ENCODE measurements at regions not wholly inside any gene's neighbourhood (a gene's known extent, or its start where the extent isn't known, plus 50 kb on each side); places are given as distances from the start of the nearest gene placed in this dataset.

GRCh38 chr15:39299486-39300267 is 281.2 kb upstream of the THBS1 start:
- Histone ChIP-seq H3K9me3 (replicated peaks; ENCODE audit: low read length) (no peaks in the 10 kb centered on the region), H3K27me3 (ENCODE audit: control insufficient read depth, insufficient read depth, low read length) (no peaks in the 10 kb centered on the region), H3K36me3 (ENCODE audit: insufficient read depth, low read length) (no peaks in the 10 kb centered on the region), H3K4me1 (ENCODE audit: control insufficient read depth, insufficient read depth, low read length) (peaks cover 55% of the 10 kb centered on the region), H3K4me2 (ENCODE audit: low read length) (peak overlapping the region; percentile 24), H3K4me3 (ENCODE audit: low read length) (peak overlapping the region; percentile 1), H3K9ac (ENCODE audit: low read depth, low read length) (peak overlapping the region; percentile 84)

GRCh38 chr15:39300451-39301153 is 280.3 kb upstream of the THBS1 start:
- Histone ChIP-seq H3K36me3 (ENCODE audit: insufficient read depth, low read length) (no peaks in the 10 kb centered on the region), H3K9ac (ENCODE audit: low read depth, low read length) (peak overlapping the region; percentile 84), H3K27me3 (ENCODE audit: control insufficient read depth, insufficient read depth, low read length) (no peaks in the 10 kb centered on the region), H3K9me3 (replicated peaks; ENCODE audit: low read length) (no peaks in the 10 kb centered on the region), H3K4me1 (ENCODE audit: control insufficient read depth, insufficient read depth, low read length) (peaks cover 55% of the 10 kb centered on the region), H3K4me3 (ENCODE audit: low read length) (no peak overlapping the region), H3K4me2 (ENCODE audit: low read length) (peak overlapping the region; percentile 55)

GRCh38 chr15:39301589-39301999 is 279.3 kb upstream of the THBS1 start:
- H3K4me1 ChIP-seq (ENCODE audit: control insufficient read depth, insufficient read depth, low read length), result peaks cover 55% of the 10 kb centered on the region
- H3K9me3 ChIP-seq (replicated peaks; ENCODE audit: low read length), result no peaks in the 10 kb centered on the region
- H3K36me3 ChIP-seq (ENCODE audit: insufficient read depth, low read length), result no peaks in the 10 kb centered on the region
- H3K4me2 ChIP-seq (ENCODE audit: low read length), result peak overlapping the region; percentile 55
- H3K27me3 ChIP-seq (ENCODE audit: control insufficient read depth, insufficient read depth, low read length), result no peaks in the 10 kb centered on the region
- H3K4me3 ChIP-seq (ENCODE audit: low read length), result peak overlapping the region; percentile 14
- peak overlapping the region; percentile 84 for H3K9ac ChIP-seq (ENCODE audit: low read depth, low read length)

DNA sequence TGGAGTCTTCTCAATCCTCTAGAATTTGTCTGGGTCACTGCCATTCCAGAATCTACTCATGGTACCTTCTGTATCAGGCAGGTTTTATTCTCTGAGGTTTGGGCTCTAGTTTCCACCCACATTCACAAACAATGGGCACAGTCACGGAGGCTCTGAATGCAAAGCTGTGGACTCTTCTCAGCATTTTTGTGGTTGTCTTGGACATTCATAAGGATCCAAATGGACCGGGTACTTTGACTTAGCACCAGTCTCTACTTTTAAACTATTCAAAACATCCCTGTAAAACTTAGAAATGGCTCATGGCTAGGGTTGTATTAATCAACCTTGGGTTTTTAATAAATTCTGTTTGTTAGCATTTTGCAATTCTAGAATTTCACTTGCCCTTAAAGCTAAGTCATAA is 277.9 kb upstream of the THBS1 start:
- H3K27me3 ChIP-seq (ENCODE audit: control insufficient read depth, insufficient read depth, low read length), result no peaks in the 10 kb centered on the region
- H3K9ac ChIP-seq (ENCODE audit: low read depth, low read length), result peak overlapping the region; percentile 52
- H3K4me3 ChIP-seq (ENCODE audit: low read length), result no peak overlapping the region
- no peaks in the 10 kb centered on the region for H3K9me3 ChIP-seq (replicated peaks; ENCODE audit: low read length)
- H3K4me2 ChIP-seq (ENCODE audit: low read length), result no peak overlapping the region
- peaks cover 55% of the 10 kb centered on the region for H3K4me1 ChIP-seq (ENCODE audit: control insufficient read depth, insufficient read depth, low read length)
- no peaks in the 10 kb centered on the region for H3K36me3 ChIP-seq (ENCODE audit: insufficient read depth, low read length)

- Histone ChIP-seq H3K36me3 (ENCODE audit: insufficient read depth, low read length) (no peaks in the 10 kb centered on the region), H3K4me1 (ENCODE audit: control insufficient read depth, insufficient read depth, low read length) (peaks cover 45% of the 10 kb centered on the region), H3K4me2 (ENCODE audit: low read length) (no peak overlapping the region), H3K9me3 (replicated peaks; ENCODE audit: low read length) (no peaks in the 10 kb centered on the region), H3K27me3 (ENCODE audit: control insufficient read depth, insufficient read depth, low read length) (no peaks in the 10 kb centered on the region), H3K9ac (ENCODE audit: low read depth, low read length) (no peak overlapping the region), H3K4me3 (ENCODE audit: low read length) (no peak overlapping the region)
These were observed 276.6 kb upstream of the THBS1 start for GRCh38 chr15:39304201-39304841.

DNA sequence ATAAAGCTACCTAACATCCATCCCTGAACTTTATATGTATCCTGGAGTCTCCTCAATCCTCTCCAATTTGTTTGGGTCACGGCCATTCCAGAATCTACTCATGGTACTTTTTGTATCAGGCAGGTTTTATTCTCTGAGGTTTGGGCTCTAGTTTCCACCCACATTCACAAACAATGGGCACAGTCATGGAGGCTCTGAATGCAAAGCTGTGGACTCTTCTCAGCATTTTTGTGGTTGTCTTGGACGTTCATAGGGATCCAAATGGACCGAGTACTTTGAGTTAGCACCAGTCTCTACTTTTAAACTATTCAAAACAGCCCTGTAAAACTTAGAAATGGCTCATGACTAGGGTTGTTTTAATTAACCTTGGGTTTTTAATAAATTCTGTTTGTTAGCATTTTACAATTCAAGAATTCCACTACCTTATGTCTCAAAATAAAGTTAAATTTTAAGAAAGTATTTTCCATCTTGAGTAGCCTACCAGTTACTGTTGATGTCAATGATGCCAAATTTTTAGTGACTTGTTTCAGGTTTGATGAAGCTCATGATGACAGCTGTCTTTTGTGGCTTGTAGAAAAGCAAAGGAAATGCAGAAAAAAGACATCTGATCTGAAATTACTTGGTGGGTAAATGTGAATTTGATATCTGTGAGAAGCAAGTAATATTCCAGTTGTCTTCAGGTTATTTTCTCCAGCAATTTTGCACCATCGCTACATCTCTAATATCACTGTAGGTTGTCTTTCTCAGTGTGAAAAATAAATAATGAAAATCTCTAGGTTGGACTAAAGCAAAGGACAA is 275.7 kb upstream of the THBS1 start:
- no peak overlapping the region for H3K4me2 ChIP-seq (ENCODE audit: low read length)
- no peaks in the 10 kb centered on the region for H3K27me3 ChIP-seq (ENCODE audit: control insufficient read depth, insufficient read depth, low read length)
- H3K9me3 ChIP-seq (replicated peaks; ENCODE audit: low read length), result no peaks in the 10 kb centered on the region
- no peaks in the 10 kb centered on the region for H3K36me3 ChIP-seq (ENCODE audit: insufficient read depth, low read length)
- no peak overlapping the region for H3K9ac ChIP-seq (ENCODE audit: low read depth, low read length)
- H3K4me1 ChIP-seq (ENCODE audit: control insufficient read depth, insufficient read depth, low read length), result peaks cover 37% of the 10 kb centered on the region
- H3K4me3 ChIP-seq (ENCODE audit: low read length), result no peak overlapping the region

DNA sequence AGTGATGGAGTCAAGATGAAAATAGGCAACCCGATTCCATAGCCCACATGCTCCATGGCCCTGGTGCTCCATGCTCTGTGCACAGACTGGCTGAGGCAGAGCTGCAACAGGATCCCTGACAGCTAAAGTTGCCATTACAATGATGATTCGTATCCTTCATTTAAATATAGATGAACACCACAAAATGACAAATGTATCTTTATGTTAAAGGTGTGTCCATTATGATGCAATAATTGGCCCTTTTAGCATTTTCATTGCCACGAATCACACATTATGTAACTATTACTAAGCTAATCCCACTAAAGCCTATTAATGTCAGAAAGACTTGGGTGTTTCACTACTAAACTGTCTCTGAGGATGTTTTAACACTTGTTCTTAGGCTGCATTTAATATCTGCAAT is 270.2 kb upstream of the THBS1 start:
- Histone ChIP-seq H3K4me2 (ENCODE audit: low read length) (no peak overlapping the region), H3K27me3 (ENCODE audit: control insufficient read depth, insufficient read depth, low read length) (no peaks in the 10 kb centered on the region), H3K36me3 (ENCODE audit: insufficient read depth, low read length) (no peaks in the 10 kb centered on the region), H3K9me3 (replicated peaks; ENCODE audit: low read length) (no peaks in the 10 kb centered on the region), H3K9ac (ENCODE audit: low read depth, low read length) (no peak overlapping the region), H3K4me1 (ENCODE audit: control insufficient read depth, insufficient read depth, low read length) (peaks cover 6% of the 10 kb centered on the region), H3K4me3 (ENCODE audit: low read length) (no peak overlapping the region)

GRCh38 chr15:39312984-39313383 is 267.9 kb upstream of the THBS1 start:
- Histone ChIP-seq H3K4me1 (ENCODE audit: control insufficient read depth, insufficient read depth, low read length) (peaks cover 6% of the 10 kb centered on the region), H3K9ac (ENCODE audit: low read depth, low read length) (no peak overlapping the region), H3K4me2 (ENCODE audit: low read length) (no peak overlapping the region), H3K36me3 (ENCODE audit: insufficient read depth, low read length) (no peaks in the 10 kb centered on the region), H3K9me3 (replicated peaks; ENCODE audit: low read length) (no peaks in the 10 kb centered on the region), H3K27me3 (ENCODE audit: control insufficient read depth, insufficient read depth, low read length) (no peaks in the 10 kb centered on the region), H3K4me3 (ENCODE audit: low read length) (no peak overlapping the region)

GRCh38 chr15:39313467-39313866 is 267.4 kb upstream of the THBS1 start:
- H3K36me3 ChIP-seq (ENCODE audit: insufficient read depth, low read length), result no peaks in the 10 kb centered on the region
- no peak overlapping the region for H3K4me3 ChIP-seq (ENCODE audit: low read length)
- H3K4me1 ChIP-seq (ENCODE audit: control insufficient read depth, insufficient read depth, low read length), result peaks cover 6% of the 10 kb centered on the region
- no peak overlapping the region for H3K4me2 ChIP-seq (ENCODE audit: low read length)
- H3K9me3 ChIP-seq (replicated peaks; ENCODE audit: low read length), result no peaks in the 10 kb centered on the region
- no peaks in the 10 kb centered on the region for H3K27me3 ChIP-seq (ENCODE audit: control insufficient read depth, insufficient read depth, low read length)
- H3K9ac ChIP-seq (ENCODE audit: low read depth, low read length), result no peak overlapping the region

- H3K9ac ChIP-seq (ENCODE audit: low read depth, low read length), result no peak overlapping the region
- H3K4me3 ChIP-seq (ENCODE audit: low read length), result no peak overlapping the region
- no peaks in the 10 kb centered on the region for H3K36me3 ChIP-seq (ENCODE audit: insufficient read depth, low read length)
- H3K27me3 ChIP-seq (ENCODE audit: control insufficient read depth, insufficient read depth, low read length), result no peaks in the 10 kb centered on the region
- H3K9me3 ChIP-seq (replicated peaks; ENCODE audit: low read length), result no peaks in the 10 kb centered on the region
- peaks cover 6% of the 10 kb centered on the region for H3K4me1 ChIP-seq (ENCODE audit: control insufficient read depth, insufficient read depth, low read length)
- H3K4me2 ChIP-seq (ENCODE audit: low read length), result no peak overlapping the region
These were observed 267.0 kb upstream of the THBS1 start for GRCh38 chr15:39313881-39314280.

DNA sequence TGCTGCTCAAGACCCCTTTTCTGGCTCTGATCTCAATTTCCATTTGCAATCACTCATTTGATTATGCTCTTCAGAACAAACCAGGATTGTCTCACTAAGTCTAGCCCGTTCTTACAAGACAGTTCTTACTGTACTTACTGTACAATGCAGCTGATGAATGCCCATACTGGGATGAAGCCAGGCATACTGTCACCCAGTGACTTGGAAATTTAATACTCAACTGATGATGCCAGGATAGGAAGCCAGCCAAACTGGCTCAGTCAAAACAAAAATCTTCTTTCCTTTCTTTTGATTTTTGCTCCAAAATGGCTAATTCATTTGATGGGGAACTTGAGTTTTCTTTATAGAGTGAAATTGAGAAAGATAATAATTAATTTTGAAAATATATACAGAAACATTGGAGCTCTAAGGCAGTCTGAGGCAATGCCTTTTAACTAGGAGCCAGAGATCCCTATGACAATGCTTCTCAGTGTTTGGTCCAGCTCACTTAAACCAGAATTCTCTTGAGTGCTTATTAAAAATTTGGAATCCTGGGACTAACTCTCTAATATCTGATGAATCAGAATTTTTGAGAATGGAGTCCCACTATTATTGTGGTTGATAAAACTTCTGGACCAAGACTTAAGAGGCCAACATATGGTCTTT is 265.6 kb upstream of the THBS1 start:
- Histone ChIP-seq H3K4me2 (ENCODE audit: low read length) (no peak overlapping the region), H3K4me3 (ENCODE audit: low read length) (no peak overlapping the region), H3K9me3 (replicated peaks; ENCODE audit: low read length) (peaks cover 5% of the 10 kb centered on the region), H3K27me3 (ENCODE audit: control insufficient read depth, insufficient read depth, low read length) (no peaks in the 10 kb centered on the region), H3K4me1 (ENCODE audit: control insufficient read depth, insufficient read depth, low read length) (peaks cover 5% of the 10 kb centered on the region), H3K9ac (ENCODE audit: low read depth, low read length) (no peak overlapping the region), H3K36me3 (ENCODE audit: insufficient read depth, low read length) (no peaks in the 10 kb centered on the region)

All from skeletal muscle satellite cell (primary cell).